GM12865 (cell line): ENCODE measurements at regions not wholly inside any gene's neighbourhood (a gene's known extent, or its start where the extent isn't known, plus 50 kb on each side); places are given as distances from the start of the nearest gene placed in this dataset.

Experiments used
- DNase-seq: peaks from one replicate; pipeline ENCODE4 v3.0.0; 2010; ENCODE audit warnings: low read depth
- H3K4me3 ChIP-seq: 2 replicates; pipeline ENCODE4 v1.5.1; 2011; ENCODE audit warnings: mild to moderate bottlenecking, low read depth, low read length, control low read depth
- CTCF ChIP-seq: IDR thresholded peaks from 2 replicates; pipeline ENCODE4 v1.5.1; 2011; ENCODE audit warnings: low read length, control low read depth, low read depth, inconsistent platforms; ENCODE audit not compliant: insufficient read depth; ENCODE audit errors: missing control alignments

DNA sequence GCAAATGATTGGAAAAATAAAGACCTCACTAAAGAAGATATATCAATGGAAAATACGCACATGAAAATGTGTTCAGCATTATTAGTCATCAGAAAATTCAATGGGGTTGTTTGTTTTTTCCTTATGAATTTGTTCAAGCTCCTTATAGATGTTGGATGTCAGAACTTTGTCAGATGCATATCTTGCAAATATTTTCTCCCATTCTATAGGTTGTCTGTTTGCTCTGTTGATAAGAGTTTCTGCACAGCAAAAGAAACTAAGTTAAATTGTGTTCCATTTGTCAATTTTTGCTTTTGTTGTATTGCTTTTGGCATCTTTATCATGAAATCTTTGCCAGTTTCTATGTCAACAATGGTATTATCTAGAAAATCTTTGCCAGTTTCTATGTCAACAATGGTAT, 633.9 kb upstream of the CHORDC1 start:
- DNase-seq: no peak
- no peak overlapping the region for H3K4me3 ChIP-seq
- TF ChIP-seq CTCF: no peak

DNA sequence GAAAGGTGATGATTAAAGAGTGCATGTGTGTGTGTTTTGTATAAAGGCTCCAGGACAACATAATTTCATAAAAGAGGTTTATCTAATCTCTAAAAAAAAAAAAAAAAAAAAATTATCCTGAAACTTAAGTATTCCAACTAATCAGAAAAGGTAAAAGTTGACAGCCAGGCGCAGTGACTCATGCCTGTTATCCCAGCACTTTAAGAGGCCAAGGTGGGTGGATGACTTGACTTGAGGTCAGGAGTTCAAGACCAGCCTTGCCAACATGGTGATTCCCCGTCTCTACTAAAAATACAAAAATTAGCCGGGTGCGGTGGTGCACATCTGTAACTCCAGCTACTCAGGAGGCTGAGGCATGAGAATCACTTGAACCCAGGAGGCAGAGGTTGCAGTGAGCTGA, 632.7 kb upstream of the CHORDC1 start:
- H3K4me3 ChIP-seq: no peak overlapping the region
- no peak for TF ChIP-seq CTCF
- DNase-seq: no peak

- no peak overlapping the region for H3K4me3 ChIP-seq
- no peak for TF ChIP-seq CTCF
- DNase-seq: no peak
Measured at GRCh38 chr11:90851196-90851595, 628.3 kb upstream of the CHORDC1 start.

GRCh38 chr11:90849312-90849711, 626.5 kb upstream of the CHORDC1 start:
- no peak for TF ChIP-seq CTCF
- DNase-seq: peak; percentile 3

DNA sequence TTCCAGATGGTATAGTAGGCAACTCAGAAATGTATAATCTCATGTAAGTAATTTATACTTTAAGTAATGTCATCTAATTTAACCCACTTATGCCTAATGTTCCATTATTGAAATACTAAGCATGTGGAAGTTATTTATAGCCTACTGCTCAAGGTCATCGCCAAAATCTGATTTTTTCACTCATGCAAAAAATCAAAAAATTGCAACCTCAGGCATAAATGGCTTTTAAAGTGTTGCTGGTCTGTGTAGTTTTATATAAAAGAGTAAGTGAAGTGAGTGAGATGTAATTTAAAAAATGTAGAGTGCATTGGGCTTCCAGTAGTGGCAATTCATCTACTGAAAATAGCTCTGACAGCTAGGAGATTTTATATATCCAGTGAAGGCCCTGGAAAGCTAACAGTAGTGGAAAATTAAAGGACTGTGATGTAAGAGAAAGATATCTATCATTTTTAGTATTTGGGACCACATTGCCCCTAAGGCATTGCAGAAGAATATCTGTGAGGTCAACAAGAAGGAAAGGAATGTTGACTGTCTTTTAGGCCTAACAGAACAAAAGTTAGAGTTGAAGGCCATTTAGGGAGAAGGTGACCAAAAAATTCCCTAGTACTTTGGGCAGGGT, 624.5 kb upstream of the CHORDC1 start:
- TF ChIP-seq CTCF: no peak
- H3K4me3 ChIP-seq: no peak overlapping the region
- DNase-seq: no peak

More at GRCh38 chr11:90849312-90849711, 626.5 kb upstream of the CHORDC1 start:
- H3K4me3 ChIP-seq: no peak overlapping the region

DNA sequence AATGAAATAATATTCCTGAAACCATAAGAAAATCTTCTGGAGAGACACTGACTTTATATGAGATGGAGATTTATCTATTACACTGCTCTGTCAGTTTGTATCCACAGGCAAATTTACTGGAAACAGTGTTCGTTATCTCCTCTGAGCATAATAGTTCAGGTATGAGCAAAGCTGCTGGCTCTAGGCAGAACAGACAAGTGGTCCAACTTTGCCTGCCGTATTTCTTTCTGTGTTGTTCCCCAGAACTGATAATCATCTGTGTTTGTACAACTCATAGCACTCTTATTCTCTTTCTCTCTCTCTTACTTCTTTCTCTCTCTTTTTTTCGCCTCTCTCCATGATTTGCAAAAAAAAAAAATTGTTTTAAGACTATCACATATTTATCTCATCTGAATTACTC, 623.8 kb upstream of the CHORDC1 start:
- H3K4me3 ChIP-seq: no peak overlapping the region
- TF ChIP-seq CTCF: no peak
- no peak for DNase-seq

DNA sequence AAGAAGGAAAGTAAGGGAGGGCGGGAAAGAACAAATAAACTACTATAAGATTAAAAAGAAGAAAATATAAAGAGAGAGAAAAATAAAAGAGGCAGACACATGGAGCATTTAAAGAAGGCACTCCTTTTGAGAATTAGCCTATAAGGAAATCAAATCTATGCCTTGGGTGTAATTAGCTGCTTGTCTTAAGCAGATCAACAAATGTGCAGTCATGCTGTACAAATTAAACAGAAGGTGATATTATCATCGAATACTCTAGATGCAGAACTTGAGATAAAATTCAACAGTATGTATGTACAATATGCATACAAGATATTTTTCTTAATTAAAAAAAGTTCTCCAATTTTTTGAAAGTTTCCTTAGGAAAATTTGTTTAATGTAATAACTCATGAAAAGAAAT, 623.0 kb upstream of the CHORDC1 start:
- no peak for DNase-seq
- H3K4me3 ChIP-seq: no peak overlapping the region
- no peak for TF ChIP-seq CTCF
